HL-60 (cell line): ENCODE measurements at regions not wholly inside any gene's neighbourhood (a gene's known extent, or its start where the extent isn't known, plus 50 kb on each side); places are given as distances from the start of the nearest gene placed in this dataset.

Experiments
- DNase-seq, 2 experiments: peaks; one replicate each; pipeline ENCODE4 v3.0.0-alpha.2; 2010 to 2020; ENCODE audit warnings: low read depth in 1 of 2, low spot score in 1 of 2
- H3K27ac ChIP-seq: fragments of 250-450 bp; sonication (Bioruptor Pico); replicated peaks from 2 replicates; pipeline ENCODE4 v1.5.1; 2020; ENCODE audit warnings: mild to moderate bottlenecking, moderate library complexity
- H3K27me3 ChIP-seq: fragments of 250-450 bp; sonication (Bioruptor Pico); 2 replicates; pipeline ENCODE4 v1.5.1; 2021; ENCODE audit warnings: mild to moderate bottlenecking, moderate library complexity; ENCODE audit not compliant: insufficient read depth, poor library complexity, severe bottlenecking
- H3K4me3 ChIP-seq: replicated peaks from 2 replicates; pipeline ENCODE4 v1.5.1; 2011; ENCODE audit warnings: mild to moderate bottlenecking, control low read depth, low read length; ENCODE audit not compliant: insufficient read depth
- GABPA ChIP-seq: IDR thresholded peaks from 2 replicates; pipeline ENCODE4 v1.6.1; 2012; ENCODE audit warnings: low read depth
- POLR2AphosphoS5 ChIP-seq: IDR thresholded peaks from 2 replicates; pipeline ENCODE4 v1.6.1; 2012; ENCODE audit warnings: low read depth
- SPI1 ChIP-seq: IDR thresholded peaks from 2 replicates; pipeline ENCODE4 v1.6.1; 2012; ENCODE audit warnings: low read depth, mild to moderate bottlenecking, borderline replicate concordance
- TF ChIP-seq, protein P1 (sequence below): IDR thresholded peaks from 2 replicates; pipeline ENCODE4 v1.6.1; 2012; ENCODE audit warnings: low read depth; ENCODE audit not compliant: insufficient replicate concordance
- TF ChIP-seq, protein P2 (sequence below): IDR thresholded peaks from one replicate; pipeline ENCODE4 v1.5.1; 2011; ENCODE audit warnings: low read length, control low read depth, inconsistent platforms; ENCODE audit not compliant: insufficient read depth

DNA sequence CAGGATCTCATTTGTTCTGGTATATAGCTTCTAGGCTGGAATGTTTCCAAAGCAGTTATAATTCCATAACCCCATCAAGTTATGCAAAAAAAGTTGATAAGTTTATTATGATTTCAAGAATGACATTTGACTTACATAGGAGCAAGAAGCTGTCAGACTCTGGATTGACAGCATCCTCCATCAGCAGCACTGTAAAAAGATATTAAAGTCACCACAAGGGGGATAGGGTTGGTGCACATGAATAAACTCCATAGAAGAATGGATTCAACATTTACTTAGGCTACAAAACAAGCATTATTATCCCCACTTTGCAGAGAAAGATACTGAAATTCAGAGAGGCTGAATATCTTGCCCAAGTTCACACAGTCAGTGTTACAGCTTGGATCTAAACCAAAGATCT lies 208.9 kb upstream of the SLC30A5 start:
- Histone ChIP-seq H3K27me3 (no peaks in the 10 kb centered on the region), H3K27ac (no peak overlapping the region), H3K4me3 (no peak overlapping the region)
- TF ChIP-seq, protein P1, sequence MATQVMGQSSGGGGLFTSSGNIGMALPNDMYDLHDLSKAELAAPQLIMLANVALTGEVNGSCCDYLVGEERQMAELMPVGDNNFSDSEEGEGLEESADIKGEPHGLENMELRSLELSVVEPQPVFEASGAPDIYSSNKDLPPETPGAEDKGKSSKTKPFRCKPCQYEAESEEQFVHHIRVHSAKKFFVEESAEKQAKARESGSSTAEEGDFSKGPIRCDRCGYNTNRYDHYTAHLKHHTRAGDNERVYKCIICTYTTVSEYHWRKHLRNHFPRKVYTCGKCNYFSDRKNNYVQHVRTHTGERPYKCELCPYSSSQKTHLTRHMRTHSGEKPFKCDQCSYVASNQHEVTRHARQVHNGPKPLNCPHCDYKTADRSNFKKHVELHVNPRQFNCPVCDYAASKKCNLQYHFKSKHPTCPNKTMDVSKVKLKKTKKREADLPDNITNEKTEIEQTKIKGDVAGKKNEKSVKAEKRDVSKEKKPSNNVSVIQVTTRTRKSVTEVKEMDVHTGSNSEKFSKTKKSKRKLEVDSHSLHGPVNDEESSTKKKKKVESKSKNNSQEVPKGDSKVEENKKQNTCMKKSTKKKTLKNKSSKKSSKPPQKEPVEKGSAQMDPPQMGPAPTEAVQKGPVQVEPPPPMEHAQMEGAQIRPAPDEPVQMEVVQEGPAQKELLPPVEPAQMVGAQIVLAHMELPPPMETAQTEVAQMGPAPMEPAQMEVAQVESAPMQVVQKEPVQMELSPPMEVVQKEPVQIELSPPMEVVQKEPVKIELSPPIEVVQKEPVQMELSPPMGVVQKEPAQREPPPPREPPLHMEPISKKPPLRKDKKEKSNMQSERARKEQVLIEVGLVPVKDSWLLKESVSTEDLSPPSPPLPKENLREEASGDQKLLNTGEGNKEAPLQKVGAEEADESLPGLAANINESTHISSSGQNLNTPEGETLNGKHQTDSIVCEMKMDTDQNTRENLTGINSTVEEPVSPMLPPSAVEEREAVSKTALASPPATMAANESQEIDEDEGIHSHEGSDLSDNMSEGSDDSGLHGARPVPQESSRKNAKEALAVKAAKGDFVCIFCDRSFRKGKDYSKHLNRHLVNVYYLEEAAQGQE, result no peak
- no peak for TF ChIP-seq GABPA
- TF ChIP-seq SPI1, result no peak
- TF ChIP-seq POLR2AphosphoS5, result no peak
- TF ChIP-seq, protein P2, sequence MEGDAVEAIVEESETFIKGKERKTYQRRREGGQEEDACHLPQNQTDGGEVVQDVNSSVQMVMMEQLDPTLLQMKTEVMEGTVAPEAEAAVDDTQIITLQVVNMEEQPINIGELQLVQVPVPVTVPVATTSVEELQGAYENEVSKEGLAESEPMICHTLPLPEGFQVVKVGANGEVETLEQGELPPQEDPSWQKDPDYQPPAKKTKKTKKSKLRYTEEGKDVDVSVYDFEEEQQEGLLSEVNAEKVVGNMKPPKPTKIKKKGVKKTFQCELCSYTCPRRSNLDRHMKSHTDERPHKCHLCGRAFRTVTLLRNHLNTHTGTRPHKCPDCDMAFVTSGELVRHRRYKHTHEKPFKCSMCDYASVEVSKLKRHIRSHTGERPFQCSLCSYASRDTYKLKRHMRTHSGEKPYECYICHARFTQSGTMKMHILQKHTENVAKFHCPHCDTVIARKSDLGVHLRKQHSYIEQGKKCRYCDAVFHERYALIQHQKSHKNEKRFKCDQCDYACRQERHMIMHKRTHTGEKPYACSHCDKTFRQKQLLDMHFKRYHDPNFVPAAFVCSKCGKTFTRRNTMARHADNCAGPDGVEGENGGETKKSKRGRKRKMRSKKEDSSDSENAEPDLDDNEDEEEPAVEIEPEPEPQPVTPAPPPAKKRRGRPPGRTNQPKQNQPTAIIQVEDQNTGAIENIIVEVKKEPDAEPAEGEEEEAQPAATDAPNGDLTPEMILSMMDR, result no peak
- DNase-seq, result no peak

DNA sequence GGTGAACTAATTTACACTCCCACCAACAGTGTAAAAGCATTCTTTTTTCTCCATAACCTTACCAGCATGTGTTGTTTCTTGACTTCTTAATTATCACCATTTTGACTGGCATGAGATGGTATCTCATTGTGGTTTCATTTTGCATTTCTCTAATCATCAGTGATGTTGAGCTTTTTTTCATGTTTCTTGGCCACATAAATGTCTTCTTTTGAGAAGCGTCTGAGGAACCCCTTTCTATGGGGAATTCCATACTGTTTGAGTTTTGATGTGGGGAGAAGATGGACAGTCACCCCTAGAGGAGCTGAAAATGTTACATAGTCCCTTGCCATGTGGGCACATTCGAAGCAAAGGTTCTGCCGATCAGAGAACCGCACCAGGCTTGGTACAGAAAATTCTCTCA lies 207.0 kb upstream of the SLC30A5 start:
- no peaks in the 10 kb centered on the region for H3K27me3 ChIP-seq
- no peak for DNase-seq
- no peak overlapping the region for H3K4me3 ChIP-seq
- no peak for TF ChIP-seq SPI1
- TF ChIP-seq, protein P1, result no peak
- TF ChIP-seq, protein P2, result no peak
- no peak for TF ChIP-seq GABPA
- no peak for TF ChIP-seq POLR2AphosphoS5
- no peak overlapping the region for H3K27ac ChIP-seq

DNA sequence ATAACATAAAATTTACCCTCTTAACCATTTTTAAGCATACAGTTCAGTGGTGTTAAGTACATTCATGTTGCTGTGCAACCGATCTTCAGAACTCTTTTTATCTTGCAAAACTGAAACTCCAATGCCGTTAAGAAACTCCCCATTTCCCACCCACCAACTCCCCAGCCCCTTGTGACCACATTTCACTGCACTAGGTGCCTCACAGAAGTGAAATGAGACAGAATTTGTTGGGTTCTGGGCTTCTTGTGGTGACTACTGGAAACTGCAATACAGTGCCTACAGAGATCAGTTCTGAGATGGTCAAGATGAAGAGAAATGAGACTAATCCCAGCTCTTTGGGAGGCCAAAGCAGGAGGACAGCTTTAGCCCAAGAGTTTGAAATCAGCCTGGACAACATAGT lies 202.1 kb upstream of the SLC30A5 start:
- no peak overlapping the region for H3K27ac ChIP-seq
- no peak for DNase-seq
- no peak overlapping the region for H3K4me3 ChIP-seq
- no peaks in the 10 kb centered on the region for H3K27me3 ChIP-seq
- no peak for TF ChIP-seq GABPA
- TF ChIP-seq SPI1, result no peak
- TF ChIP-seq, protein P1, result no peak
- TF ChIP-seq POLR2AphosphoS5, result no peak
- TF ChIP-seq, protein P2, result no peak
